GM19351 (cell line): ENCODE measurements at regions not wholly inside any gene's neighbourhood (a gene's known extent, or its start where the extent isn't known, plus 50 kb on each side); places are given as distances from the start of the nearest gene placed in this dataset.
"Not testable (repeated sequence)": the region's sequence is repeated elsewhere in the genome, so short reads cannot be mapped to it uniquely, and the experiment has no call there.

Source experiments
- ATAC-seq: cut with Tn5 transposase; IDR thresholded peaks from one replicate; pipeline ENCODE4 v1.9.1; 2021; ENCODE audit warnings: mild to moderate bottlenecking, moderate library complexity; ENCODE audit not compliant: unreplicated experiment

GRCh38 chr15:84409357-84409756 lies 173.8 kb downstream of the GOLGA6L4 start:
- not testable (repeated sequence) for ATAC-seq

- not testable (repeated sequence) for ATAC-seq
Measured at GRCh38 chr15:84421513-84422181, 179.2 kb upstream of the ZSCAN2 start.

GRCh38 chr15:84425327-84425726 lies 175.5 kb upstream of the ZSCAN2 start:
- not testable (repeated sequence) for ATAC-seq

GRCh38 chr15:84473305-84473877 lies 127.4 kb upstream of the ZSCAN2 start:
- ATAC-seq = not testable (repeated sequence)

GRCh38 chr15:84476364-84477033 lies 124.3 kb upstream of the ZSCAN2 start:
- not testable (repeated sequence) for ATAC-seq

GRCh38 chr15:84477550-84477949 lies 123.3 kb upstream of the ZSCAN2 start:
- ATAC-seq = peak; percentile 85

GRCh38 chr15:84480174-84480681 lies 120.6 kb upstream of the ZSCAN2 start:
- not testable (repeated sequence) for ATAC-seq

GRCh38 chr15:84483859-84484258 lies 117.0 kb upstream of the ZSCAN2 start:
- ATAC-seq = not testable (repeated sequence)

GRCh38 chr15:84500165-84500889 lies 100.5 kb upstream of the ZSCAN2 start:
- not testable (repeated sequence) for ATAC-seq

- ATAC-seq = not testable (repeated sequence)
Measured at GRCh38 chr15:84503101-84503500, 97.7 kb upstream of the ZSCAN2 start.

GRCh38 chr15:84505552-84505951 lies 95.3 kb upstream of the ZSCAN2 start:
- not testable (repeated sequence) for ATAC-seq

- not testable (repeated sequence) for ATAC-seq
Measured at GRCh38 chr15:84512324-84512723, 88.5 kb upstream of the ZSCAN2 start.

GRCh38 chr15:84516773-84517172 lies 84.0 kb upstream of the ZSCAN2 start:
- not testable (repeated sequence) for ATAC-seq

- ATAC-seq = not testable (repeated sequence)
Measured at GRCh38 chr15:84525491-84526344, 75.1 kb upstream of the ZSCAN2 start.

GRCh38 chr15:84530751-84531150 lies 70.1 kb upstream of the ZSCAN2 start:
- ATAC-seq = not testable (repeated sequence)

- ATAC-seq = not testable (repeated sequence)
Measured at GRCh38 chr15:84531223-84531622, 69.6 kb upstream of the ZSCAN2 start.

GRCh38 chr15:84531709-84532367 lies 69.0 kb upstream of the ZSCAN2 start:
- not testable (repeated sequence) for ATAC-seq

GRCh38 chr15:84533705-84534104 lies 67.1 kb upstream of the ZSCAN2 start:
- not testable (repeated sequence) for ATAC-seq

- ATAC-seq = not testable (repeated sequence)
Measured at GRCh38 chr15:84534561-84535235, 66.1 kb upstream of the ZSCAN2 start.
